ENCODE measurements at regions not wholly inside any gene's neighbourhood (a gene's known extent, or its start where the extent isn't known, plus 50 kb on each side); places are given as distances from the start of the nearest gene placed in this dataset.

DNA sequence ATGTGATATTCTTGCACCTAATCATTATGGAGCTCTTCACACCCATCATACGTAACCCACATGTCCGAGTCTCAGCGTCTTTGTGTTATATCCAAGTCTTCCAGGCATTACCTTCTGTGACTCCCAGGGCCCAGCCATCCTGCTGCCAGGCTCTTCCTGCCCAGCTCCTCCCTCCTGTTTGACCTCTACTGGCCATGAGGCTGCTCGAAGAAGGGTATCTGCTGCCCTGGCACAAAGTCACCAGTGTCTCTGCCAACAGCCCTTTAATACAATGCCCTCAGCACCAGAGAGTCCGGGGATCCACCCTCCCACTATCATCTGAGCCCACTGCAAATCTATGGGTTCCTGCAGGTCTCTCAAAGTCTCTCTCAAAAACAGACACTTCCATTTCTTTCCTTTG is 65.3 kb upstream of the WAC start:
- TF ChIP-seq, protein P1, sequence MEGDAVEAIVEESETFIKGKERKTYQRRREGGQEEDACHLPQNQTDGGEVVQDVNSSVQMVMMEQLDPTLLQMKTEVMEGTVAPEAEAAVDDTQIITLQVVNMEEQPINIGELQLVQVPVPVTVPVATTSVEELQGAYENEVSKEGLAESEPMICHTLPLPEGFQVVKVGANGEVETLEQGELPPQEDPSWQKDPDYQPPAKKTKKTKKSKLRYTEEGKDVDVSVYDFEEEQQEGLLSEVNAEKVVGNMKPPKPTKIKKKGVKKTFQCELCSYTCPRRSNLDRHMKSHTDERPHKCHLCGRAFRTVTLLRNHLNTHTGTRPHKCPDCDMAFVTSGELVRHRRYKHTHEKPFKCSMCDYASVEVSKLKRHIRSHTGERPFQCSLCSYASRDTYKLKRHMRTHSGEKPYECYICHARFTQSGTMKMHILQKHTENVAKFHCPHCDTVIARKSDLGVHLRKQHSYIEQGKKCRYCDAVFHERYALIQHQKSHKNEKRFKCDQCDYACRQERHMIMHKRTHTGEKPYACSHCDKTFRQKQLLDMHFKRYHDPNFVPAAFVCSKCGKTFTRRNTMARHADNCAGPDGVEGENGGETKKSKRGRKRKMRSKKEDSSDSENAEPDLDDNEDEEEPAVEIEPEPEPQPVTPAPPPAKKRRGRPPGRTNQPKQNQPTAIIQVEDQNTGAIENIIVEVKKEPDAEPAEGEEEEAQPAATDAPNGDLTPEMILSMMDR (conservative IDR thresholded peaks at IDR 0.05; ENCODE audit: control insufficient read depth, insufficient read depth, low read depth, low read length): no peak
- no peak for DNase-seq (ENCODE audit: low read depth)
- no peak overlapping the region for H3K4me3 ChIP-seq (ENCODE audit: control insufficient read depth, low read depth, low read length)

- no peak for DNase-seq (ENCODE audit: low read depth)
- TF ChIP-seq, protein P1 (conservative IDR thresholded peaks at IDR 0.05; ENCODE audit: control insufficient read depth, insufficient read depth, low read depth, low read length): no peak
- no peak overlapping the region for H3K4me3 ChIP-seq (ENCODE audit: control insufficient read depth, low read depth, low read length)
These were observed 64.0 kb upstream of the WAC start for GRCh38 chr10:28468707-28469483.

- H3K4me3 ChIP-seq (ENCODE audit: control insufficient read depth, low read depth, low read length): no peak overlapping the region
- TF ChIP-seq, protein P1 (conservative IDR thresholded peaks at IDR 0.05; ENCODE audit: control insufficient read depth, insufficient read depth, low read depth, low read length): no peak
- DNase-seq (ENCODE audit: low read depth): peak; percentile 4
These were observed 61.9 kb upstream of the WAC start for GRCh38 chr10:28470873-28471651.

DNA sequence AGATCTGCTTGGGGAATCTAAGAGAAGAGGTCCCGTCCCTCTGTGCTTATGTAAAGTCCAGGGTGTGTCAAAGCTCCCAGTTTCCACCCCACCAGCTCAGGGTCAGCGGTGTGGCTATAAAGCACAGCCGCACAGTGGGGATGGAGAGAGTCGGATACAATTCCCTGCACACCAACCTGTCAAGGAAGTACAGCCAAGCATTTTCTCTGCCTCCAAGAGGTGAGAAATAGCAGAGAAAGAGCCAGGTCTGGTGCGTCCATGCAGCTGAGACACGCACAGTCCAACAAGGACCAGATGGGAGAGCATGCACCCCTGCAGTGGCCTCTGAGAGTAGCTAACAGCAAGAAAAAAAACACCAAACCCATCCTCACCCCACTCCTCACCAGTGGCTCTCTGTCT is 61.3 kb upstream of the WAC start:
- H3K4me3 ChIP-seq (ENCODE audit: control insufficient read depth, low read depth, low read length): no peak overlapping the region
- no peak for DNase-seq (ENCODE audit: low read depth)
- TF ChIP-seq, protein P1 (conservative IDR thresholded peaks at IDR 0.05; ENCODE audit: control insufficient read depth, insufficient read depth, low read depth, low read length): no peak

- TF ChIP-seq, protein P1 (conservative IDR thresholded peaks at IDR 0.05; ENCODE audit: control insufficient read depth, insufficient read depth, low read depth, low read length): no peak
- no peak overlapping the region for H3K4me3 ChIP-seq (ENCODE audit: control insufficient read depth, low read depth, low read length)
- DNase-seq (ENCODE audit: low read depth): no peak
These were observed 54.3 kb upstream of the WAC start for GRCh38 chr10:28478646-28479045.

DNA sequence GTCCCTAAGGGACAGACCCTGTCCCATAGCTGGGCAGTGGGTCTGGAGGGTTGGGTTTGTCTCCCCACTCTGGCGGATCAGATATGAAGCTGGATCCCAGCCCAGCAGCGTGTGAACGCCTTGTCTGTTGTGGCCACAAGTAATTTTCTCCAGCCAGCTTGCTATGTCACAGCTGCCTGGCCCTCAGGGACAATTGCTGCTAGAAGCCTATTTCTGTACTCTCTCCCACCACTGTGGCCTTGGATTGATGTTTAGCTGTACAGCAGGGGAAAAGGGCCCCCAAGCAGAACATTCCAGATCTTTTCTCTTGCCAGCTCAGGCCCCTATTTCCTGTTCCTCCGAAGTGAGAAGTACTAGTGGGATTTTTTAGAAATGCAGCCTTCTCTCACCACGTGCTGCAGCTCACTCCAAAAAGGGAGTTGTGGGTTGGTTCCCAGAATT is 53.5 kb upstream of the WAC start:
- no peak for DNase-seq (ENCODE audit: low read depth)
- TF ChIP-seq, protein P1 (conservative IDR thresholded peaks at IDR 0.05; ENCODE audit: control insufficient read depth, insufficient read depth, low read depth, low read length): no peak
- no peak overlapping the region for H3K4me3 ChIP-seq (ENCODE audit: control insufficient read depth, low read depth, low read length)

Data from fibroblast of mammary gland (primary cell).